ENCODE measurements at regions not wholly inside any gene's neighbourhood (a gene's known extent, or its start where the extent isn't known, plus 50 kb on each side); places are given as distances from the start of the nearest gene placed in this dataset.

DNA sequence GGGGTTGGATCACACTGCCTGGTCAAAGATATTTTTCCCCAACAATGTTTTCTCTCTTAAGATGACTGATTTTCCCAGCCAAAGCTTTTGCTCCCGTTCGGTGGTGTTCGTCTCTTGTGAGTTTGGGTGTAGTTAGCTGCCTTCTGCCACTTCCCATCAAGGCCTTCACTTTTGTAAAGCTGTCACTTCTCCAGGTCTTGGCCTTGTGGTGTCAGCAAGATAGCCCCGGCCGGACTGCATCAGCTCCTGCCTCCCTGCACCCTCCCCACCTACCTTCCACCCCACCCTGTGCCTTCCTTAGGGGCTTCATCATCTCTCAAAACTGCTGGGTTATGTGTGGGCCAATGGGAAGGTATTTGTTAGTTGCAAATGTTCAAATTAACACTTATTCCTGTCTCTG is 228.9 kb downstream of the BCL11A start:
- in situ Hi-C loops (cut with MboI) = no loop called here
- ChIA-PET CTCF (no interaction called here), RAD21 (ENCODE audit: unreplicated experiment) (no interaction called here), SMC1A (ENCODE audit: uncharacterized antibody, unreplicated experiment) (interaction anchor here (1.6 kb wide), 1 partner anchor 26 kb away, joined by 3 read pairs; no protein-coding TSS in a partner anchor), POLR2A (no interaction called here)
- Histone ChIP-seq H3K79me2 (ENCODE audit: control insufficient read depth, insufficient read depth, low read length) (no peaks in the 10 kb centered on the region), H3K4me2 (ENCODE audit: control insufficient read depth, insufficient read depth) (no peak overlapping the region), H3K27ac (ENCODE audit: control insufficient read depth, insufficient read depth) (no peak overlapping the region), H3K9me3 (replicated peaks; ENCODE audit: control insufficient read depth, insufficient read depth, low read length) (no peaks in the 10 kb centered on the region; the same call in 1 of the 3 replicates), H3K4me1 (ENCODE audit: control insufficient read depth, insufficient read depth, low read length) (peaks cover 6% of the 10 kb centered on the region; the same call in 1 of the 2 replicates), H3K9ac (ENCODE audit: control insufficient read depth, insufficient read depth, low read length) (no peak overlapping the region), H3K27me3 (replicated peaks in 1 of 2; ENCODE audit: control insufficient read depth in 2 of 2, insufficient read depth in 2 of 2, low read length in 1 of 2) (no peaks in the 10 kb centered on the region), H3K4me3 (no peak overlapping the region), H4K20me1 (ENCODE audit: control insufficient read depth, insufficient read depth) (no peaks in the 10 kb centered on the region), H3K36me3 (ENCODE audit: control insufficient read depth in 2 of 2, insufficient read depth in 2 of 2, low read length in 1 of 2) (no peaks in the 10 kb centered on the region), H2AFZ (ENCODE audit: control insufficient read depth, low read depth, low read length) (no peak overlapping the region)
- intact Hi-C loops (cut with micrococcal nuclease; ENCODE audit: unreplicated experiment) = no loop called here
- FAIRE-seq = no peak
- 92% methylated on average over 5 of the region's 5 CpGs for WGBS (ENCODE audit: insufficient coverage, insufficient replicate concordance, low lambda C conversion rate, missing lambda C conversion rate)
- DNase-seq (ENCODE audit: low read depth, low spot score) = no peak
- no peak for ATAC-seq
- no peak for TF ChIP-seq PAX8 (IDR thresholded peaks at IDR 0.05)
- TF ChIP-seq STAT1 (conservative IDR thresholded peaks at IDR 0.05) = no peak
- TF ChIP-seq PKNOX1 (IDR thresholded peaks at IDR 0.05) = no peak
- no peak for TF ChIP-seq RAD51 (IDR thresholded peaks at IDR 0.05)
- no peak for TF ChIP-seq HDGF (IDR thresholded peaks at IDR 0.05)
- TF ChIP-seq RB1 (IDR thresholded peaks at IDR 0.05; ENCODE audit: borderline replicate concordance) = no peak
- TF ChIP-seq JUNB (IDR thresholded peaks at IDR 0.05) = no peak
- no peak for TF ChIP-seq RELB (IDR thresholded peaks at IDR 0.05; ENCODE audit: low read depth)
- TF ChIP-seq IRF4 (IDR thresholded peaks at IDR 0.05; ENCODE audit: low read depth, low read length) = no peak
- no peak for TF ChIP-seq ELK1 (IDR thresholded peaks at IDR 0.05; ENCODE audit: low read depth, low read length)
- no peak for TF ChIP-seq JUND (IDR thresholded peaks at IDR 0.05; ENCODE audit: low read depth, low read length)
- TF ChIP-seq POLR2AphosphoS2 (IDR thresholded peaks at IDR 0.05; ENCODE audit: low read depth, low read length) = no peak
- TF ChIP-seq SREBF1 (IDR thresholded peaks at IDR 0.05; ENCODE audit: low read length) = no peak
- no TSS peak for BruUV-seq (replicated peaks)

Measured in GM12878 (cell line).